Uterus (tissue), 2 donors: ENCODE measurements at regions not wholly inside any gene's neighbourhood (a gene's known extent, or its start where the extent isn't known, plus 50 kb on each side); places are given as distances from the start of the nearest gene placed in this dataset.

Experiments
- CTCF ChIP-seq, 4 experiments: fragments of 200-600 bp in 2 of 4; fragments of 450-650 bp in 2 of 4; sonication (generic) in 2 of 4; IDR thresholded peaks; one replicate each; pipeline ENCODE4 v1.5.1; 2016 to 2019; ENCODE audit warnings: antibody characterized with exemption in 4 of 4, mild to moderate bottlenecking in 2 of 4, moderate library complexity in 1 of 4
- POLR2A ChIP-seq, 2 donors: fragments of 450-650 bp; IDR thresholded peaks; one replicate each; pipeline ENCODE4 v1.6.1; 2016; ENCODE audit warnings: antibody characterized with exemption in 2 of 2, mild to moderate bottlenecking in 1 of 2, moderate library complexity in 1 of 2

DNA sequence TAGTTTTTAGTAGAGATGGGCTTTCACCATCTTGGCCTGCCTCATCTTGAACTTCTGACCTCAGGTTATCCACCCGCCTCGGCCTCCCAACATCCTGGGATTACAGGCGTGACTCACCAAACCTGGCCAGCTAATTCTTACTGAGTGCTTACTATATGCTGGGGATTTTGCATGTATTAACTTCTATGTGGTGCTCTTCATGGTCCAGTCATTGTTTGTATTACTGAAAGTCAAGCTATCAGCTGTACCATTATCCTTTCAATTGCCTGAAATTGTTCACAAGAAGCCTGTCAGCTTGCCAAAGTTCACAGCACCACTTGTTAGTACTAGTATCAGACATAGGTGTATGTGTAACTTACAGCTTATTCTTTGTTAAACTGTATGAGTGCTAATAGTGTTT is 1272.1 kb downstream of the ARAP2 start:
- TF ChIP-seq CTCF (IDR thresholded peaks at IDR 0.05) (no peak), POLR2A (IDR thresholded peaks at IDR 0.05) (no peak)
